LNCAP (cell line): ENCODE measurements at regions not wholly inside any gene's neighbourhood (a gene's known extent, or its start where the extent isn't known, plus 50 kb on each side); places are given as distances from the start of the nearest gene placed in this dataset.

ENCODE experiments used
- TF ChIP-seq, protein P1 (sequence below): fragments of 450-650 bp; IDR thresholded peaks from 2 replicates; pipeline ENCODE4 v1.5.1; 2017; ENCODE audit warnings: mild to moderate bottlenecking

DNA sequence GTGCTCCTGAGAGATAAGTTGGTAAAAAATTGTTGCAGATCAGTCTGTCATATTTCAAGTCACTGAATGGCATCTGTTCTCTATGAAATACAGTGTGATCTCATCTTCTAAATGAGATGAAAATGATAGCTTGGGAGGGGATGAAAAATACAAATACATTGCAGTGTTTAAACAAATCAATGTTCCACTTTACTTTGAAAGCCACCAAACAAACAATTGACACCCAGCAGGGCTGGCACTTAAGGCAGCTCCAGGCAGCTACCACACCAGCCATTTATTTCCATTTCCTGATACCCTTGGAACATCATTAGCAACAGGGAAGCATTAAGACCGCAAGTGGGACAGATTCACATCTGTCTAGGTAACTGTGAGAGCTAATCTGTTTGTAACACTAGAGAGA is 827.6 kb upstream of the KIF2B start:
- TF ChIP-seq, protein P1, sequence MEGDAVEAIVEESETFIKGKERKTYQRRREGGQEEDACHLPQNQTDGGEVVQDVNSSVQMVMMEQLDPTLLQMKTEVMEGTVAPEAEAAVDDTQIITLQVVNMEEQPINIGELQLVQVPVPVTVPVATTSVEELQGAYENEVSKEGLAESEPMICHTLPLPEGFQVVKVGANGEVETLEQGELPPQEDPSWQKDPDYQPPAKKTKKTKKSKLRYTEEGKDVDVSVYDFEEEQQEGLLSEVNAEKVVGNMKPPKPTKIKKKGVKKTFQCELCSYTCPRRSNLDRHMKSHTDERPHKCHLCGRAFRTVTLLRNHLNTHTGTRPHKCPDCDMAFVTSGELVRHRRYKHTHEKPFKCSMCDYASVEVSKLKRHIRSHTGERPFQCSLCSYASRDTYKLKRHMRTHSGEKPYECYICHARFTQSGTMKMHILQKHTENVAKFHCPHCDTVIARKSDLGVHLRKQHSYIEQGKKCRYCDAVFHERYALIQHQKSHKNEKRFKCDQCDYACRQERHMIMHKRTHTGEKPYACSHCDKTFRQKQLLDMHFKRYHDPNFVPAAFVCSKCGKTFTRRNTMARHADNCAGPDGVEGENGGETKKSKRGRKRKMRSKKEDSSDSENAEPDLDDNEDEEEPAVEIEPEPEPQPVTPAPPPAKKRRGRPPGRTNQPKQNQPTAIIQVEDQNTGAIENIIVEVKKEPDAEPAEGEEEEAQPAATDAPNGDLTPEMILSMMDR, result no peak

DNA sequence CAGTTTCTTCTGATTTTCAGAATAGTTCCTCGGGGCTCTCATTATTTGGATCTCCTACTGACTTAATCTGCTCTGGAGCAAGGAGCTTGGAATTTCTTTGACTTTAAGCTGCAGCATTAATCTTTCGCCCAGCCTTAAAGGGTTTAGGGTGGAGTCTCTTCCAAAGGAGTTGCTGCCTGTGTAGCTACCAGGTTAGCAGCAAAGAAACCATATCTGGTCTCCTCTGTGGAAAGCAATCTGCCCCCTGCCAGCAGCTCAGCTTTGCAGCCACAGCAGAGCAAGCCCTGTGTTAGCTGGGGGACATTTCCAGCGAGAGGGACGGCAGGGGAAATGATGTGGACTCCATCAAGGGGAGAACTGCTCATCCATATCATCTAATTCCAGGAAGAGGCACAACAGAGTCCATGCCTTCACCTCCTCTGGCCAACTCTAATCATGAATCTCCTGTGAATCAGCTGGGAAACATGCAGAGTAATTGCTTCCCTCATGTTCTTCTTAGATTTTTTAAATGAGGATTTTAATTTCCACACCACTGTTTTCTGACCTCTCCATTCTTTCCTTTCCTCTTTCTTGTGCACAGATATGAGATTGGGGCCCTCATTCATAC is 827.6 kb upstream of the CA10 start:
- TF ChIP-seq, protein P1, result no peak

DNA sequence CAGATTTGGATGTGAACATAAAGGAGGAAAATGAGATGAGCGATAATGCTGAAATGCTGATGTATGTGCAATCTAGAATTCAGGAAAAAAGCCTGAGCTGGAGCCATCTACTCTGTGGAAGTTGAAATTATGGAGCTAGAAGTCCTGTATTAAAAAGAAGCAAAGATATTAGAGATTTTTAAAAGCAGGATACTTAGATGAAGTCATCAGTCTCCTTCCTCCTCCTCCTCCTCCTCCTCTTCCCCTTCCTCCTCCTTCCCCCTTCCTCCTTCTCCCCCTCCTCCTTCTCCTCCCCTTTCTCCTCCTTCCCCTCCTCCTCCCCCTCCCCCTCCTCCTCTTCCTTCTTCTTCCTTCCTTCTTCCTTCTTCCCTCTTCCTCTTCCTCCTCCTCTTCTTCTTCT is 823.8 kb upstream of the CA10 start:
- TF ChIP-seq, protein P1, result no peak

DNA sequence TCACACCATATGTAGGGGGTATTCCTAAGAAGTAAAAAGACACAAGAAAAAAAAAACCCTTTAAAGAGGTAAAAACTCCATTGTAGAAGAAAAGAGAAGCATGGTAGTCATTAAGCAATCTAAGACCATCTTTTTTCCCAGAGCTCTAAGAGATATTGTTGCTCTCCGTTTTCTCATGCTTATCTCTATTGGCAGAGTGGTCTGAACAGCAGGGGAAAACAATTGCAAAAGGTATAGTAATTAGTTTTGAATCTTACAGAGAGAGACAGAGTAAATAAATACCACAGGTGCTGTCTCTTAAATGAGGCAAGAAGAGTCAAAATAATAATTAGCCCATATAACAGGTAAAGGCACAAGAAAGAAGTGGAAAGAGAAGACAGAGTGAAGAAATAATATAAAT is 821.4 kb upstream of the CA10 start:
- TF ChIP-seq, protein P1, result no peak

DNA sequence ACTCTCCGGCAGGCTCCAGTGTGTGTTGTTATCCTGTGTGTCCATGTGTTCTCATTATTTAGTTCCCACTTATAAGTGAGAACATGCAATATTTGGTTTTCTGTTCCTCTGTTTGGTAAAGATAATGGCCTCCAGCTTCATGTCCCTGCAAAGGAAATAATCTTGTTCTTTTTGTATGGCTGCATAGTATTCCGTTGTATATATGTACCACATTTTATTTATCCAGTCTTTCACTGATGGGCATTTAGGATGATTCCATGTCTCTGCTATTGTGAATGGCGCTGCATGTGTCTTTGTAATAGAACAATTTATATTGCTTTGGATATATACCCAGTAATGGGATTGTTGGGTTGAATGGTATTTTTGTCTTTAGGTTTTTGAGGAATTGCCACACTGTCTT is 807.3 kb upstream of the CA10 start:
- TF ChIP-seq, protein P1, result no peak

DNA sequence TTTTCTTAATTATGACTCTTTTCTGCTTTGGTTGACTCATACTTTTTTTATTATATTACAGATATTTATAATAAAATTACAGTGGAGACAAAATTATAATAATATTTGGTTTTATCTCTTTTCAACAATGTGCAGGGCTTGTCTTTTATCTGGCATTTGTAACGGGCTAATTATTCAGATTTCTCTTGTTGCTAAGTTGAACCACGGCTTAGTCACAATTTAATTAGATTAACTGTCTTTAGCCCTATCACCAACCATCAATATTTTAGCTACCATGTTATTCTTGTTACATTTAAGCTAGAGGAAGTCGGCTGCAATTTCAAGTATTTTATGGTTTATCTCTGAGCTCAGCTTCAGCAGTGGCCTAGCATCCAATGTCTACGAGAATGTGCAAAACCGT is 798.9 kb upstream of the CA10 start:
- TF ChIP-seq, protein P1, result no peak

DNA sequence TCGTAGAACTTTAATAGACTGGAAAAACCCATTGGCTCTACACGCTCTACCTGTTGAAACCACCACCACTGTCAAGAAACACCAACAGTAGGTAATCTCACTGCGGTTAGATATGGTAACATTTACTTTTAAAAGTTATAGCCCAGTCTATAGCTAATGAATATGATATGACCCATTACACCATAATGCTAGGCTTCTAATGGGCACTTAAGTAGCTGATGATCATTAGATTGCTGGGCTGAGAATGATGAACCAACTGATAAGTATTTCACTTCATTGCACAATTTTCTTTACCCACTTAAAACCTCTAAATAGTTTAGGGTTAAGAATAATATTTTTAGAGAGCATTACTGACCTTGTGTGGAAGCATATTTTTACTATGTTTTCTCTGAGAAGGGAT is 788.9 kb upstream of the CA10 start:
- TF ChIP-seq, protein P1, result no peak

DNA sequence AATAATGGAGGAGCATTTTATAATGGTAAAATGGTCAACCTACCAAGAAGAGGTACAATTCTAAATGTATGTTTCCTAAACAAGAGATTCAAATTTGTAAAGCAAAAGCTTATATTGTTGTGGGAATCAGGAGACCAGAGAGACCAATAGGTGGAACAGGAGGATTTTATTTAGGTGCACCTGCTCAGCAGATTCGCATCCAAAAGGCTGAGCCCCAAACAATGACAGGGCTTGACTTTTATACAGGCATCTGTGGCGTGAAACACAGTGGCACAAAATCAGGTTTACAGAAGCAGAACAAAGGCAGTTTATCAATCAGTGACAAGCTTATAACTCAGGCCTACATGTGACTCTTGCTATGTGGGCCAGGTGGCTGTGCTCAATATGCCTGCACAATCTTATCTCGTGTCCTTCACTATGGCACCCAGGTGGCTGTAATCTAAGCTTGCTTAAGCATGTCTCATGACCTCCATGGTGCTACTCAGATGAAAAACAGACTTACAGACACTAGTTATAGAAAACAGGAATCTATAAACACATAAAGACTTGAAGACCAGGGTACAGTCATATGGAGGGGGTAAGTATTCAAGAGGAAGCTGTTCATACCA is 780.2 kb upstream of the CA10 start:
- TF ChIP-seq, protein P1, result no peak
